CD4-positive, alpha-beta memory T cell (primary cell): ENCODE measurements at regions not wholly inside any gene's neighbourhood (a gene's known extent, or its start where the extent isn't known, plus 50 kb on each side); places are given as distances from the start of the nearest gene placed in this dataset.

ENCODE experiments used
- CTCF ChIA-PET: fragments of 350-600 bp; sonication (Branson Sonifier 250); formaldehyde crosslinking; loops from one replicate; lab custom pipeline; 2021; ENCODE audit warnings: inconsistent platforms; ENCODE audit not compliant: partially characterized antibody; lab: Charles Lee
- POLR2A ChIA-PET: fragments of 350-600 bp; sonication (Branson Sonifier 250); formaldehyde crosslinking; loops from one replicate; lab custom pipeline; 2021; ENCODE audit not compliant: partially characterized antibody; lab: Charles Lee
- DNase-seq, 5 donors: peaks; one replicate each; pipeline versions ENCODE4 v3.0.0 to v3.0.0-alpha.2; 2020 to 2022; ENCODE audit warnings: mixed read lengths in 1 of 5
- H3K27ac ChIP-seq: one replicate; pipeline ENCODE4 v1.7.0; 2013; ENCODE audit warnings: low read depth, low read length
- H3K27me3 ChIP-seq: 2 replicates; pipeline ENCODE4 v1.7.0; 2013; ENCODE audit warnings: mild to moderate bottlenecking, low read length, moderate library complexity; ENCODE audit not compliant: insufficient read depth
- H3K36me3 ChIP-seq: 2 replicates; pipeline ENCODE4 v1.7.0; 2013; ENCODE audit warnings: mild to moderate bottlenecking, low read length, moderate library complexity; ENCODE audit not compliant: insufficient read depth
- H3K4me1 ChIP-seq: 2 replicates; pipeline ENCODE4 v1.7.0; 2013; ENCODE audit warnings: mild to moderate bottlenecking, low read length, moderate library complexity; ENCODE audit not compliant: insufficient read depth
- H3K4me3 ChIP-seq, 2 donors: one replicate each; pipeline ENCODE4 v1.7.0; 2013; ENCODE audit warnings: low read length in 2 of 2, mild to moderate bottlenecking in 1 of 2
- H3K9me3 ChIP-seq, 2 donors: one replicate each; pipeline ENCODE4 v1.7.0; 2013; ENCODE audit warnings: low read length in 2 of 2, control low read depth in 1 of 2; ENCODE audit not compliant: control insufficient read depth in 1 of 2
- H3K27ac Mint-ChIP-seq, 7 donors: one replicate each; pipeline ENCODE4 v1.8.0; 2020 to 2021; ENCODE audit warnings: mixed read lengths in 7 of 7, mild to moderate bottlenecking in 6 of 7, inconsistent platforms in 3 of 7, moderate library complexity in 3 of 7
- H3K27me3 Mint-ChIP-seq, 2 donors: one replicate each; pipeline ENCODE4 v1.8.0; 2020 to 2021; ENCODE audit warnings: mixed read lengths in 2 of 2
- H3K36me3 Mint-ChIP-seq, 2 donors: one replicate each; pipeline ENCODE4 v1.8.0; 2020 to 2021; ENCODE audit warnings: mixed read lengths in 2 of 2, inconsistent platforms in 1 of 2, mild to moderate bottlenecking in 1 of 2
- H3K4me1 Mint-ChIP-seq, 4 donors: one replicate each; pipeline ENCODE4 v1.8.0; 2020 to 2021; ENCODE audit warnings: mixed read lengths in 4 of 4, mild to moderate bottlenecking in 1 of 4
- H3K4me3 Mint-ChIP-seq, 8 donors: one replicate each; pipeline ENCODE4 v1.8.0; 2020 to 2021; ENCODE audit warnings: mixed read lengths in 8 of 8, mild to moderate bottlenecking in 7 of 8, moderate library complexity in 6 of 8, inconsistent platforms in 3 of 8
- H3K9me3 Mint-ChIP-seq, 8 donors: one replicate each; pipeline ENCODE4 v1.8.0; 2020 to 2021; ENCODE audit warnings: mixed read lengths in 8 of 8, mild to moderate bottlenecking in 5 of 8, inconsistent platforms in 3 of 8, moderate library complexity in 1 of 8
- intact Hi-C: fragments of 100-400 bp; cut with micrococcal nuclease; formaldehyde crosslinking; loops from one replicate; pipeline ENCODE4 v1.15.1; 2023

DNA sequence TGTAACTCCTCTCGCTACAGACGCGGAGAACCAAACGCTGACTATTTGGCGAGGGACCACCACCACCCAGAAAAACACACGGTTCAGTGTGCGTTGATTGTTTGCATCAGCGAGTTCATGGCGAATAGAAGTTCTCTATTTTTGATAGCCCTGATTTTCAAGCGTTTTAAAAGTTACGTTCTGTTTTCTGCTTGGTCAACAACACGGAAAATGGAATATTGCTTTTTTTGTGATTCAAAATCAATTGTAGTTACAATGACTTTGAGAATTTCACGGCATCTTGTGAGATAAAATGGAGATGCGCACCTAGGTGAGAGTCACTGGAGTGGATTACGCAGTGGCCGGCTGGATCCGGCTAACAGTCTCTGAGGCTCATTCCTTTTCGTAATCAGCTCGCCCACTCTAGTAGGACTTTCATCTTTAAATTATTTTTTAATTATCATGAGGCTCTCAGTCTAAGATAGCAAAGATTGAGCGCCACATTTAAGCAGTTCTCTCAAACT is 54.8 kb downstream of the CCDC54 start:
- ChIA-PET CTCF (interaction anchor here (4.4 kb wide), 1 partner anchor 11 kb away, joined by 42 read pairs; no protein-coding TSS in a partner anchor), POLR2A (interaction anchor here (1.5 kb wide), 1 partner anchor 90 kb away, joined by 5 read pairs; the partner anchor contains the start of gene BBX)
- peaks cover 18% of the 10 kb centered on the region for H3K4me1 ChIP-seq
- Mint-ChIP-seq H3K4me1 (peaks cover 15 to 27% (median 19%) of the 10 kb centered on the region in 4 donors), H3K36me3 (peaks cover 0 to 6% of the 10 kb centered on the region in 2 donors), H3K27ac (peak overlapping the region; percentile 61 to 95 (median 83)), H3K27me3 (peaks cover 0 to 2% of the 10 kb centered on the region in 2 donors), H3K4me3 (peak overlapping the region; percentile 89 to 96 (median 93)), H3K9me3 (peaks cover 0 to 1% (median 0%) of the 10 kb centered on the region in 8 donors)
- no peaks in the 10 kb centered on the region for H3K36me3 ChIP-seq
- no peaks in the 10 kb centered on the region for H3K27me3 ChIP-seq
- no peak for DNase-seq
- H3K27ac ChIP-seq = no peak overlapping the region
- H3K9me3 ChIP-seq = no peaks in the 10 kb centered on the region
- peak overlapping the region; percentile 48 to 51 for H3K4me3 ChIP-seq
- intact Hi-C loops = no loop called here

DNA sequence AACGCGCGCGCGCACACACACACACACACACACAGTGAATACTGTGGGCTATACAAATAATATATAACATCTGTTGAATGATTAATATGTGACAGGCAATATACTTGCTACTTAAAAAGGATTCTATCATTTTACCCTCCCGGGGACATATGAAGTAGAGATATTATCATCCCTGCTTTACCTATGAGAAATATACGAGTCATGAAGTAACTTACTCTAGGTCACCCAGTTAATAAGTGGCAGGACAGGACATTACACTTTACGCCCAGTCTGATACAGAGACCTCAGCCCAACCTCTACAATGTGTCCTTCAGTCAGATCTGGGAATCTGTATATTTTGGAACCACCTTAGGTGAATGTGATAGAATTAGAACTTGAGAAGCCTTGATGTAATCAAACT is 55.4 kb downstream of the CCDC54 start:
- H3K36me3 Mint-ChIP-seq = peaks cover 0 to 6% of the 10 kb centered on the region in 2 donors
- Histone ChIP-seq H3K27me3 (no peaks in the 10 kb centered on the region), H3K9me3 (no peaks in the 10 kb centered on the region), H3K4me1 (peaks cover 18% of the 10 kb centered on the region), H3K27ac (no peak overlapping the region), H3K36me3 (no peaks in the 10 kb centered on the region), H3K4me3 (no peak overlapping the region)
- CTCF ChIA-PET = no interaction called here
- POLR2A ChIA-PET = no interaction called here
- peaks cover 15 to 27% (median 19%) of the 10 kb centered on the region in 4 donors for H3K4me1 Mint-ChIP-seq
- H3K9me3 Mint-ChIP-seq = peaks cover 0 to 1% (median 0%) of the 10 kb centered on the region in 8 donors
- peak overlapping the region; percentile 44 to 94 (median 68) for H3K4me3 Mint-ChIP-seq
- DNase-seq = no peak
- H3K27me3 Mint-ChIP-seq = peaks cover 0 to 2% of the 10 kb centered on the region in 2 donors
- H3K27ac Mint-ChIP-seq = peak overlapping the region in 2 of 7 donors; percentile 1 to 69
- intact Hi-C loops = no loop called here

DNA sequence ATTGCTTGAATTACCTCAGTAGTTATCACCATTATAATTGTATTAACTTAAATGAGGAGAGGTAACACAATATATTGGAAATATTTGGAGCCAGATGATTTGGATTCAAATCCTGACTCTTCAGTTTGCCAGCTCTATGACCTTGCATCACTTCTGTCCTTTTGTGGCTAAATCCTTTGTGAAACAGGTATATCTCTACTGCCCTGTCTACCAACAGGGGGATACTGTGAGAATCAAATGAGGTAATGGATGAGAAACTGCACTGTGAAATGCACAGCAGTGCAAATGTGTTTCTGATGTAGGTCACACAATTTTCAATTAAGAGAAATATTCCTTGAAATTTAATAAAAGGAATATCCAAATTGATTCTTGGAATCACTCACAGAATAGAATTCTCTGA is 58.8 kb downstream of the CCDC54 start:
- Mint-ChIP-seq H3K27ac (no peak overlapping the region), H3K36me3 (peaks cover 0 to 3% of the 10 kb centered on the region in 2 donors), H3K27me3 (peaks cover 2% of the 10 kb centered on the region in 2 donors), H3K9me3 (no peaks in the 10 kb centered on the region), H3K4me1 (peaks cover 1 to 11% (median 5%) of the 10 kb centered on the region in 4 donors), H3K4me3 (no peak overlapping the region)
- H3K27ac ChIP-seq = no peak overlapping the region
- intact Hi-C loops = no loop called here
- no peak for DNase-seq
- no peaks in the 10 kb centered on the region for H3K27me3 ChIP-seq
- H3K9me3 ChIP-seq = no peaks in the 10 kb centered on the region
- ChIA-PET POLR2A (no interaction called here), CTCF (no interaction called here)
- no peaks in the 10 kb centered on the region for H3K36me3 ChIP-seq
- H3K4me3 ChIP-seq = no peak overlapping the region
- H3K4me1 ChIP-seq = peaks cover 6% of the 10 kb centered on the region

DNA sequence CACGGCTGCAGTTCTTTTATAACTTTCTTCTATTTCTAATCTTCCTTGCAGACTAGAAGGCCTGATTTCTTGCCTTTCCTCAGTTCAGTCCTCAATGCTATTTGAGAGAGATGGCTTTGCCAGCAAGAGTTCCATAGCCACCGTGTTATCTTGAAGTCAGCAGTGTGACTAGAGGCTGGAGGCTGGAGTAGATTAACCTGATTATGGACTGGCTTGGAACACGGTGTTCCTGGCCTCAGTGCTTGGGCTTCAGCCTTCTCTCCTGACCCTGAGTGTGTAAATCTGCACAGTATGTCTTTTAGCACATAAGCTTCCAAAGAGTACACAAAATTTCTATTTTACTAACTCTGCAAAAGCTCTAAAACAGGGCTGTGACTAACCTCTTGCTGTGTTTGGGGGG is 61.4 kb downstream of the CCDC54 start:
- Histone ChIP-seq H3K4me3 (no peak overlapping the region), H3K9me3 (no peaks in the 10 kb centered on the region), H3K36me3 (no peaks in the 10 kb centered on the region), H3K27me3 (no peaks in the 10 kb centered on the region), H3K4me1 (no peaks in the 10 kb centered on the region), H3K27ac (no peak overlapping the region)
- Mint-ChIP-seq H3K4me3 (no peak overlapping the region), H3K36me3 (no peaks in the 10 kb centered on the region), H3K27me3 (peaks cover 2% of the 10 kb centered on the region in 2 donors), H3K4me1 (no peaks in the 10 kb centered on the region), H3K27ac (no peak overlapping the region), H3K9me3 (no peaks in the 10 kb centered on the region)
- DNase-seq = no peak
- ChIA-PET CTCF (interaction anchor here (1.9 kb wide), 1 partner anchor 9 kb away, joined by 6 read pairs; no protein-coding TSS in a partner anchor), POLR2A (no interaction called here)
- intact Hi-C loops = no loop called here

DNA sequence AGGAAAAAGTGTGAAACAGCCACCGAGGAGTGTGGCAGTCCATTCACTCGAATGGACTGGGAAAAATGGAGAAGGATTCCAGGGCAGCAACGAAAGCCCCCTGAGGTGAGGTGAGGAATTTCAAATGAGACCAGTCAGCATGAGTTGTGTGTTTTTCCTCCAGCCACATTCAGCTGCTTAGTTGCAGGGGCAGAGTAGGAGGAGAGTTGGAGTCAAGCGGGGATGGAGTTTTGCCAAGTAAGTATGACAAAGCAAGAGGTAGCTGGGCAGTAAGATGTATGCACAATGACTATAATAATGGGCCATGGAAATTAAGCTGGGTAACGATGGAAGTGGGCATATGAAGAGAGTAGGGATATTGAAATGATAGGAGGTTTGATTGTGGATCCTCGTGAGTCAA is 64.4 kb downstream of the CCDC54 start:
- H3K27me3 Mint-ChIP-seq = peaks cover 0 to 2% of the 10 kb centered on the region in 2 donors
- H3K4me3 Mint-ChIP-seq = no peak overlapping the region
- no peaks in the 10 kb centered on the region for H3K9me3 Mint-ChIP-seq
- Histone ChIP-seq H3K4me3 (no peak overlapping the region), H3K9me3 (no peaks in the 10 kb centered on the region), H3K27me3 (no peaks in the 10 kb centered on the region), H3K4me1 (no peaks in the 10 kb centered on the region), H3K36me3 (no peaks in the 10 kb centered on the region), H3K27ac (no peak overlapping the region)
- no peak for DNase-seq
- no peaks in the 10 kb centered on the region for H3K36me3 Mint-ChIP-seq
- intact Hi-C loops = no loop called here
- ChIA-PET POLR2A (no interaction called here), CTCF (interaction anchor here (1.2 kb wide), 1 partner anchor 12 kb away, joined by 4 read pairs; no protein-coding TSS in a partner anchor)
- no peak overlapping the region for H3K27ac Mint-ChIP-seq
- no peaks in the 10 kb centered on the region for H3K4me1 Mint-ChIP-seq

DNA sequence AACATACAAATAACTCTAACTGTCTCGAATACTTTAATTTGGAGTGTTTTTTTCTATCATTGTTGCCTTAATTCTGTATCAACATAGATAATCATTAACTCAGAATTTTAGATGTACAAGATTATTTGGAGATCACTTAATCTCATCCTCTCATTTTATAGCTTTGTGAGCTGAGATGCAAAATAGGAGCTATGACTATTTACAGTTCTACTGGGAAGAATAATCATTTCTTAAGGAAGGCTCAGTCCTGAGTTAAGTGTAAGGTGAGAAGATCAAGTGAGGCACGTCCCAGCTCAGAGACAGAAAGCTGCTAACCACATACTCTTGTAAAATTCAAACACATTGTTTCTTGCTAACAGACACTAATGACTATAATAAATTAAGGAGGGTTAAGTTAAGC is 66.2 kb downstream of the CCDC54 start:
- H3K36me3 Mint-ChIP-seq = no peaks in the 10 kb centered on the region
- ChIA-PET CTCF (interaction anchor here (0.7 to 0.9 kb wide), 2 partner anchors 14 to 37 kb away, joined by 3 read pairs; no protein-coding TSS in a partner anchor), POLR2A (no interaction called here)
- H3K27ac Mint-ChIP-seq = no peak overlapping the region
- Histone ChIP-seq H3K4me1 (no peaks in the 10 kb centered on the region), H3K9me3 (no peaks in the 10 kb centered on the region), H3K27me3 (no peaks in the 10 kb centered on the region), H3K4me3 (no peak overlapping the region), H3K27ac (no peak overlapping the region), H3K36me3 (no peaks in the 10 kb centered on the region)
- peaks cover 0 to 1% of the 10 kb centered on the region in 2 donors for H3K27me3 Mint-ChIP-seq
- no peaks in the 10 kb centered on the region for H3K9me3 Mint-ChIP-seq
- intact Hi-C loops = no loop called here
- no peak for DNase-seq
- no peaks in the 10 kb centered on the region for H3K4me1 Mint-ChIP-seq
- H3K4me3 Mint-ChIP-seq = no peak overlapping the region

DNA sequence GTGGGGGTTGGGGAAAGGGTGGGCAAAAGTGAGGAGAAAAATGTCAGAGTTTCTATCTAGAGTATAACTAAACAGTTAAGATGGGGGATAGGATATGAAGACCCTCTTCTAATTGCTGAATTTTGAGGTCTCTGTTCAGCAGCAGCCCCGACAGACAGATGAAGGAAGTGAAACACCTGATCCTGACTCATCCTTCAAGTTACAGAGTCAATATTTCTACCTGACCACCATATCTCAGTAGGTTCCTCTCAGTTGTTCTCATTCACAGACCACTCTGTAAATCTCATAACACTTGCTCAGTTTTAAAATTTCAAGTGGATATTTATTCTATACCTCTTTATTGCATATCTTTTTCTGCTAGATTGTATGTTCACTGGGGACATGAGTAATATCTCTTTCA is 69.5 kb downstream of the CCDC54 start:
- Histone ChIP-seq H3K27me3 (no peaks in the 10 kb centered on the region), H3K27ac (no peak overlapping the region), H3K36me3 (no peaks in the 10 kb centered on the region), H3K9me3 (no peaks in the 10 kb centered on the region), H3K4me3 (no peak overlapping the region), H3K4me1 (no peaks in the 10 kb centered on the region)
- Mint-ChIP-seq H3K4me3 (no peak overlapping the region), H3K36me3 (no peaks in the 10 kb centered on the region), H3K27ac (no peak overlapping the region), H3K27me3 (peaks cover 0 to 1% of the 10 kb centered on the region in 2 donors), H3K9me3 (no peaks in the 10 kb centered on the region), H3K4me1 (no peaks in the 10 kb centered on the region)
- ChIA-PET POLR2A (no interaction called here), CTCF (no interaction called here)
- intact Hi-C loops = no loop called here
- DNase-seq = no peak
